Erythroblast (primary cell): ENCODE measurements at regions not wholly inside any gene's neighbourhood (a gene's known extent, or its start where the extent isn't known, plus 50 kb on each side); places are given as distances from the start of the nearest gene placed in this dataset.

Source experiments
- GATA1 ChIP-seq: IDR thresholded peaks from 2 replicates; pipeline ENCODE4 v1.6.1; 2011; ENCODE audit warnings: low read depth, mild to moderate bottlenecking, control low read depth, low read length, moderate library complexity
- POLR2A ChIP-seq: IDR thresholded peaks from 2 replicates; pipeline ENCODE4 v1.6.1; 2011; ENCODE audit warnings: mild to moderate bottlenecking, low read length

GRCh38 chr5:14064841-14065240, 78.3 kb upstream of the TRIO start:
- TF ChIP-seq POLR2A = no peak
- TF ChIP-seq GATA1 = no peak
